ENCODE measurements at regions not wholly inside any gene's neighbourhood (a gene's known extent, or its start where the extent isn't known, plus 50 kb on each side); places are given as distances from the start of the nearest gene placed in this dataset.

DNA sequence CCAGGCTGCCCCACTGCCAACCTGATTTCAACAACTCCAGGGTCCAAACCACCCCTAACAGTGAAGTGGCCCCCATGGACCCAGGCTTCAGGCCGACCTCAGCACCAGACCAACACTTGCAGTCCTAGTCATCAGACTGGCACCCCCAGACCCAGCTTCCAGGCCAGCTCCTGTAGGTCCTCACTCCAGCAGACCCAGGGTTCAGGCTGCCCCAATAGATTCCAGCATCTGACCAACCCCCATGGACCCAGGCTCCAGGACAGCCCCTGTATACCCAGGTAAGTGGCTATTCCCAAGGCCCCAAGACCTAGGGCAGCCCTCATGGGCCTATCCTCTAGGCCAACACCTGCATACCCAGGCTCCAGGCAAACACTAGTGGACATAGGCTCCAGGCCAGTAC lies 193.8 kb upstream of the OBI1 start:
- Histone ChIP-seq H3K36me3 (no peaks in the 10 kb centered on the region), H3K9ac (no peak overlapping the region), H3K4me1 (no peaks in the 10 kb centered on the region), H3K4me3 (no peak overlapping the region), H3K4me2 (no peak overlapping the region), H3K27ac (no peak overlapping the region), H4K20me1 (no peaks in the 10 kb centered on the region), H3K27me3 (no peaks in the 10 kb centered on the region), H3K9me3 (peaks cover 14% of the 10 kb centered on the region)
- TF ChIP-seq Cebpa-rat (IDR thresholded peaks at IDR 0.05), result no peak

DNA sequence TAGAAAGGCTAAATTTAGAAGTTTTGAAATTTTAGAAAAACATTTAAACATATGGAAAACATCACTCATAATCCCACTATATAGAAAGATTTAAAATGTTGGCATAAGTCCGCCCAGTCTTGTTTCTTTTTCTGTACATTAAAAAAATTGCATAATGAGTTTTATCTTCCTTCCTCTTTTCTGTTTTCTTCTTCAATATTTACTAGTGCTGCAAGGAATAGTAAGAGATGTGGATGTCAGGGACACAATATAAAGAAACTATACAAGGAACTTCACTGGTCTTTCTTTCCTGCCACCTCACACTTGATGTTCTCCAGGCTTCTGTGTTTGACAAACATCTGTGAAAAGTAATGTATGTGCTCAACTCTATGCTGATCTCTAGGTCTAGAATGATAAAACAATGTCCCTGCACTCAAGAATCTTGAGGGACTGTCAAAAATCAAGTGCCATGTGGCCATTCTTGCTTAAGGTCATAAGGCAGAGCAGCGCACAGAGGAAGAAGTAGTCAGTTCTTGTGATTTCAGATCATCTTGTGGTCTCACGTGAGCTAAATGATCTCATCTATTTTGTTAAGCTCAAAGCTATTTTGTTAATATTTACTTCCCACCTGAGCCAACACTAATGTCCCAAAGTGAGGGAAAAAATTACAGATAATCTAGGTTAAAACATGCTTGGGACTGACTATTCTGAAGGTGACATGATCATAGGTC lies 186.9 kb upstream of the OBI1 start:
- H3K9ac ChIP-seq, result no peak overlapping the region
- H3K4me3 ChIP-seq, result no peak overlapping the region
- TF ChIP-seq Cebpa-rat (IDR thresholded peaks at IDR 0.05), result no peak
- H4K20me1 ChIP-seq, result no peaks in the 10 kb centered on the region
- H3K36me3 ChIP-seq, result no peaks in the 10 kb centered on the region
- H3K27me3 ChIP-seq, result no peaks in the 10 kb centered on the region
- H3K27ac ChIP-seq, result no peak overlapping the region
- no peaks in the 10 kb centered on the region for H3K4me1 ChIP-seq
- no peak overlapping the region for H3K4me2 ChIP-seq
- H3K9me3 ChIP-seq, result no peaks in the 10 kb centered on the region

DNA sequence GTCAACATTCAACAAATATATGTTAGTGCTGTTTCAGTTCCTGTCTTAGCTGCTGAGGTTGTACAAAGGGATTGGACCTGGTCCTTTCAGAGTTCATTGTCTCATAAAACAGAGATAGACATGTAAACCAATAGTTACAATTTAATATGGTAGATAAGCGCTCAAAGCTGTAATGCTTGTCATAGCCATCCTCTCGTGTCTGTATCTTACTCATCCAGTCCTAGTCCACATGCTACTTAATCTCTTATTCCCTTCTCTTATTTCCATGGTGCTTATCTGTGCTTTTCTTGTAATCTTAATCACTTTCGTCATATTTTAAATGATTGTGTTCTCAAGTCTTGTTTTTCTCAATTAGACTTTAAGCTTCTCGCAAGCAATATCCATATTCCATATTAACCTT lies 185.2 kb upstream of the OBI1 start:
- TF ChIP-seq Cebpa-rat (IDR thresholded peaks at IDR 0.05), result no peak
- Histone ChIP-seq H3K27me3 (no peaks in the 10 kb centered on the region), H3K27ac (no peak overlapping the region), H3K4me1 (no peaks in the 10 kb centered on the region), H3K9ac (no peak overlapping the region), H3K9me3 (no peaks in the 10 kb centered on the region), H3K36me3 (no peaks in the 10 kb centered on the region), H3K4me3 (no peak overlapping the region), H4K20me1 (no peaks in the 10 kb centered on the region), H3K4me2 (no peak overlapping the region)

DNA sequence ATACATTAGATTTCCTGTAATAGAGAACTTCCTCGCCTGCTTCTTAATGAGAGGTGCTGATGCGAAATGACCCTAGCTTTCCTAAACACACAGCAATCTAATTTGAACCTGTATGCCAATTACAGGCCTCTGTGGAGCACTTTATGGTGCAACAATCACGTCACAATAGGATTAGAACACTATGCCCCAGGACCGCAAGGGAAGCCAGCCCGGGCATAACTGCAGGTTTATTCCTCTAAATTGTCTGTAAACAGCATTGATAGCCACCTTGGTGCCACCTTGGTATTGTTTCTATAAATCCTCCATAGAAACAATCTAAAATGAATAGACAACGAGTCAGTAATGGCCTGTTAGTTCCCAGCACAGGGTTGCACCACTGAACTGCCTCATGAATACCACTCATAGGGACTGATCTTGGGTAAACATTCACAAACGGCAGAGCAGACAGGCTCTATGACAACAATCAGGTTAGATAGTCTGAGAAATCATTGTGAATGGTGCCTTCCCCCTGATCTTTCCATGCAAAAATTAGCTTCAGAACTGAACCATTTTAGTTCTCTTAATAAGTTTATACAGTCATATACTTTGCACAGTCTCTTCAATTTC lies 182.5 kb upstream of the OBI1 start:
- no peak overlapping the region for H3K4me3 ChIP-seq
- no peak for TF ChIP-seq Cebpa-rat (IDR thresholded peaks at IDR 0.05)
- H3K9ac ChIP-seq, result no peak overlapping the region
- no peak overlapping the region for H3K27ac ChIP-seq
- no peaks in the 10 kb centered on the region for H3K36me3 ChIP-seq
- H3K27me3 ChIP-seq, result no peaks in the 10 kb centered on the region
- H4K20me1 ChIP-seq, result no peaks in the 10 kb centered on the region
- no peaks in the 10 kb centered on the region for H3K9me3 ChIP-seq
- H3K4me1 ChIP-seq, result no peaks in the 10 kb centered on the region
- no peak overlapping the region for H3K4me2 ChIP-seq

DNA sequence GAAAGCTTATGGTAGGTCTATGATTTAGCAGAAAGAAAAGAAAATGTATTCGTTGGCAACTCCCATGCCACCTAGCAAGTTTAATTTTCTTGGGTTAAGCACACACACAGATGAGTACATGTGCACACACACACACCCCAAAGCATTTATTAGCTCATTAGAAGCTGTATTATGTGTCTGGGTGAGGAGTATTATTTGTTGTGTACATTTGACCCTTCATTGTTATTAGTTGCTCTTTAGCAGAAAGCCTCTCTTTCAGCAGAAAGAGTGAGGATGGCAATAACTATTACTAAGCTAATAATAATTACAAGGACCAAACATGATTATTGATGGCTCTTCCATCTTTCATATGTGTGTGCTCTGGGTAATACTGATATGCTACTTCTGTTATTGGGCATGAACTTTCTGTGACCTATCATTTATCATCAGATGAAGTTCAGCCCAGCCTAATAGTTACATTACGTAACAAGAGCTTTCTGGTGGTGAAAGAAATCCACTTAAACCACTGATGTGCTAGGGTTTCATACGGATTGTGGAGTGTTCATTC lies 177.4 kb upstream of the OBI1 start:
- H3K4me3 ChIP-seq, result no peak overlapping the region
- no peak overlapping the region for H3K27ac ChIP-seq
- H3K4me1 ChIP-seq, result no peaks in the 10 kb centered on the region
- no peaks in the 10 kb centered on the region for H3K27me3 ChIP-seq
- H4K20me1 ChIP-seq, result no peaks in the 10 kb centered on the region
- TF ChIP-seq Cebpa-rat (IDR thresholded peaks at IDR 0.05), result no peak
- no peaks in the 10 kb centered on the region for H3K36me3 ChIP-seq
- no peaks in the 10 kb centered on the region for H3K9me3 ChIP-seq
- no peak overlapping the region for H3K9ac ChIP-seq
- H3K4me2 ChIP-seq, result no peak overlapping the region

DNA sequence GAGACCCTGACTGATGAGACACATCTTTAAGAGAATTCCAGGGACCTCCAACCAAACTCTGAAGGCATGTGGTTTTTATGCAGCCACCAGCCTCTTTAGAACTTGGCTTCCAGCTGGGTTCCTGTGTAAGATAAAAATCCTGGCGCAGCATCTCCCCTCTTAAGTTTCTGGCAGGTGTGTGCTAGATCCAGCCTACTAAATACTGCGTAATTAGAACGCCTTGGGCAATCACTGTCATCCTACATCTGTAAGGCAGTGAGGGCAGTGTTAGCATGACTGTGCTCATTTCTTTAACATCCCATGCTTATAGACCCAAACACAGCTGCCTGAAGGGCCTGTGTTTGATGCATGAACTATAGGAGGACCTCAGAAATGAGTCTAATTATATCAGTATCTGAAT lies 173.5 kb upstream of the OBI1 start:
- Histone ChIP-seq H3K4me2 (no peak overlapping the region), H3K27me3 (no peaks in the 10 kb centered on the region), H3K9ac (no peak overlapping the region), H4K20me1 (no peaks in the 10 kb centered on the region), H3K9me3 (no peaks in the 10 kb centered on the region), H3K36me3 (no peaks in the 10 kb centered on the region), H3K27ac (no peak overlapping the region), H3K4me3 (no peak overlapping the region), H3K4me1 (no peaks in the 10 kb centered on the region)
- no peak for TF ChIP-seq Cebpa-rat (IDR thresholded peaks at IDR 0.05)

DNA sequence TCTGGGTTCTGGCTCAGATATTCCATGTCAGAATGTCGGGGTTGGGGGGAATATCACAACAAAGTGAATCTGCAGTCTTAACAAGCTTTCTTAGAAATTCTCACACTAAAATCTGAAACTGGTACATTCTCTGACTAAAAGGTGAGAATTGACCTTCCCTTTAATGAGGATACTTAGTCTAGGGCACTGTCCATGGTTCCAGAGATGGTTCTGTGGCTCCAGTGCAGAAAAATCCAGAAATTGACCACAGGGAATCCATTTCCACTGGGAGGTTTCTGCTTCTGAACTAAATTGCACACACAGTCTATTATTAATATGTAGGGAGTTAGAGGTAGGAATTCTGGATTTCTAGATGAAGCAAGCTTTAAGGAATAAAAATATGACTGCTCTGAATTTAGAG lies 171.6 kb upstream of the OBI1 start:
- no peaks in the 10 kb centered on the region for H3K36me3 ChIP-seq
- no peak for TF ChIP-seq Cebpa-rat (IDR thresholded peaks at IDR 0.05)
- H3K9me3 ChIP-seq, result no peaks in the 10 kb centered on the region

DNA sequence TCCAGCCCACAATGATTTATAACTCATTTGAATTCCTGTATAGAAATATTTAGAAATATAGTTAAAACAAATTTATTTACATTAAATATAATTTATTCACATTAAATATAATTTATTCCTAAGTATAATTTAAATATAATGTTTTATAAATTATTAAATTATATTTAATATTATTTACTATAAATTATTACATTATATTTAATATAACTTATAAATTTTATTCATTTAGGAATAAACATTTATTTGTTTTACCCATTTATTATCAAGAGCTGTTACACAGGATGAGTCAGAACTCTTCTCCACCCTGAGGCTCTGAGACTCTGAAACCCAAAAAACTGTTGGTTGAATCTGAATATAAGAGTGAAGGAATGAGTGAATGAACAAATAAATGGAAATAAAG lies 170.9 kb upstream of the OBI1 start:
- no peaks in the 10 kb centered on the region for H3K27me3 ChIP-seq
- no peak overlapping the region for H3K9ac ChIP-seq
- TF ChIP-seq Cebpa-rat (IDR thresholded peaks at IDR 0.05), result no peak
- no peak overlapping the region for H3K27ac ChIP-seq
- no peak overlapping the region for H3K4me3 ChIP-seq
- no peaks in the 10 kb centered on the region for H3K4me1 ChIP-seq
- H4K20me1 ChIP-seq, result no peaks in the 10 kb centered on the region
- no peak overlapping the region for H3K4me2 ChIP-seq
- H3K9me3 ChIP-seq, result no peaks in the 10 kb centered on the region
- H3K36me3 ChIP-seq, result no peaks in the 10 kb centered on the region

More for the DNA sequence above, 171.6 kb upstream of the OBI1 start:
- no peak overlapping the region for H3K9ac ChIP-seq
- H3K4me3 ChIP-seq, result no peak overlapping the region
- H3K4me1 ChIP-seq, result no peaks in the 10 kb centered on the region
- no peak overlapping the region for H3K4me2 ChIP-seq
- no peaks in the 10 kb centered on the region for H4K20me1 ChIP-seq
- no peak overlapping the region for H3K27ac ChIP-seq
- H3K27me3 ChIP-seq, result no peaks in the 10 kb centered on the region

DNA sequence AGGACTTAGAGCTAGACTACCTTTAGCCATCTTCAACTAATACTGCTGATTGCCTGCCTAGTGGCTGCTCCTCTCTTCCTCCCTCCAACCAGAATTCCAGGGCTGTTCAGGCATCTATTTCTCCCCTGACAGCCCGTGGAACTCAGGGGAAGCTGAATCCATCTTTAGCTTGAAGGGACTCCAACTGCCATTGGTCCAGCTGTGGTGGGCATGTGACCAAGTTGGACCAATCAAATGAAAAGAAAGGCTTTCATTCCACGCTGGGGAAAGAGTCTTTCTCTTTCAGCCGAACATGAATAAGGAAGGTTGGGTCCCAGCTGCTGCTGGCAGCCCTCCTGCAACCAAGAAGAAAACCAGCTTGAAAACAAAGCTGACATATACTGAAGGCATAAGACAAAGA lies 168.5 kb upstream of the OBI1 start:
- Histone ChIP-seq H3K36me3 (no peaks in the 10 kb centered on the region), H3K4me1 (no peaks in the 10 kb centered on the region), H3K27me3 (no peaks in the 10 kb centered on the region), H4K20me1 (no peaks in the 10 kb centered on the region), H3K9me3 (no peaks in the 10 kb centered on the region), H3K4me3 (no peak overlapping the region), H3K4me2 (no peak overlapping the region), H3K9ac (no peak overlapping the region), H3K27ac (no peak overlapping the region)
- TF ChIP-seq Cebpa-rat (IDR thresholded peaks at IDR 0.05), result no peak

DNA sequence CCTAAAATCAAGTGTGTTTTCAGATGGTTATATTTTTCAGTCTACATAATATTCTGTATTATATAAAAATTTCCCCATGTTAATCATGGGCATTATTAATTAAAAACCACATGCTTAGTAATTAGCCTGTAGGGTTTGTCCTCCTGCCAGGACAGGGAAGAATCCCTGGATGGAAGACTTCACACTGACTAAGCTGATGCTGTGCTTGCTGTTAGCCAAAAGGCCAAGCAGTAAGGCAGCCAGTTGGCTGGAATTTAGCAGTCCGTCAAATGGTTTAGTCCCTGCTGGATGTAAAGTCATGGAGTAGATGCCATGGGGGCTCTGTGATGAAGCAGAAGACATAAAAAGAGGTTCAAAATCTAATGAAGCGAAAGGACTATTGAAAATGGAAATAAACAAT lies 168.0 kb upstream of the OBI1 start:
- Histone ChIP-seq H3K4me3 (no peak overlapping the region), H3K4me2 (no peak overlapping the region), H3K27me3 (no peaks in the 10 kb centered on the region), H3K9ac (no peak overlapping the region), H3K27ac (no peak overlapping the region), H3K4me1 (no peaks in the 10 kb centered on the region), H3K9me3 (no peaks in the 10 kb centered on the region), H4K20me1 (no peaks in the 10 kb centered on the region), H3K36me3 (no peaks in the 10 kb centered on the region)
- TF ChIP-seq Cebpa-rat (IDR thresholded peaks at IDR 0.05), result no peak
